GM12878 (cell line): ENCODE measurements at regions not wholly inside any gene's neighbourhood (a gene's known extent, or its start where the extent isn't known, plus 50 kb on each side); places are given as distances from the start of the nearest gene placed in this dataset.

Experiments
- ATAC-seq: fragments of 200-7000 bp; cut with Tn5 transposase; 3 replicates; pipeline ENCODE4 v1.9.1; 2020; ENCODE audit warnings: mild to moderate bottlenecking, moderate library complexity
- BruUV-seq: library from RNA; stranded (reverse); fragments of 400-500 nt; replicated peaks from 2 replicates; lab custom pipeline; 2021; lab: Mats Ljungman, UMichigan
- CTCF ChIA-PET: fragments of 300-600 bp; sonication (Branson Sonifier 250); formaldehyde crosslinking; extraction: SDS; loops from one replicate; lab custom pipeline; 2021; ENCODE audit warnings: inconsistent platforms; lab: Yijun Ruan, JAX
- POLR2A ChIA-PET: fragments of 350-600 bp; formaldehyde crosslinking; extraction: SDS; loops from one replicate; lab custom pipeline; 2021; ENCODE audit warnings: inconsistent platforms; lab: Charles Lee
- RAD21 ChIA-PET: fragments of 300-600 bp; sonication (Branson Sonifier 250); formaldehyde crosslinking; loops from one replicate; lab custom pipeline; 2023; ENCODE audit warnings: antibody characterized with exemption; ENCODE audit not compliant: unreplicated experiment; lab: Charles Lee
- SMC1A ChIA-PET: fragments of 300-600 bp; sonication (Branson Sonifier 250); formaldehyde crosslinking; loops from one replicate; lab custom pipeline; 2023; ENCODE audit not compliant: unreplicated experiment, uncharacterized antibody; lab: Charles Lee
- DNase-seq: peaks from one replicate; pipeline ENCODE4 v3.0.0-alpha.2; 2011; ENCODE audit warnings: low read depth, low spot score
- FAIRE-seq: peaks from 3 replicates; lab custom pipeline; 2011; peaks lifted over from hg19 to GRCh38; lab: Jason Lieb, UNC
- H2AFZ ChIP-seq: 2 replicates; pipeline ENCODE4 v1.6.0; 2011; ENCODE audit warnings: low read depth, low read length, control low read depth; ENCODE audit not compliant: control insufficient read depth
- H3K27ac ChIP-seq: 2 replicates; pipeline ENCODE4 v1.5.1; 2011; ENCODE audit warnings: control low read depth; ENCODE audit not compliant: control insufficient read depth, insufficient read depth
- H3K27me3 ChIP-seq, 2 experiments: replicated peaks in 1 of 2; 2 replicates each; pipeline versions ENCODE4 v1.6.0 to v1.6.1; 2011; ENCODE audit warnings: low read length in 1 of 2; ENCODE audit not compliant: control insufficient read depth in 2 of 2, insufficient read depth in 2 of 2
- H3K36me3 ChIP-seq, 2 experiments: 2 replicates each; pipeline ENCODE4 v1.5.1; 2011; ENCODE audit warnings: low read length in 1 of 2; ENCODE audit not compliant: control insufficient read depth in 2 of 2, insufficient read depth in 2 of 2
- H3K4me1 ChIP-seq: 2 replicates; pipeline ENCODE4 v1.6.1; 2011; ENCODE audit warnings: mild to moderate bottlenecking, low read length, moderate library complexity, mixed read lengths; ENCODE audit not compliant: control insufficient read depth, insufficient read depth
- H3K4me2 ChIP-seq: 2 replicates; pipeline ENCODE4 v1.6.0; 2011; ENCODE audit warnings: control low read depth; ENCODE audit not compliant: control insufficient read depth, insufficient read depth
- H3K4me3 ChIP-seq: fragments of 200-600 bp; sonication (generic); 2 replicates; pipeline ENCODE4 v1.5.1; 2016
- H3K79me2 ChIP-seq: 2 replicates; pipeline ENCODE4 v1.6.0; 2011; ENCODE audit warnings: low read length; ENCODE audit not compliant: control insufficient read depth, insufficient read depth
- H3K9ac ChIP-seq: 2 replicates; pipeline ENCODE4 v1.8.0; 2011; ENCODE audit warnings: low read length, control low read depth, mixed read lengths; ENCODE audit not compliant: control insufficient read depth, insufficient read depth
- H3K9me3 ChIP-seq: replicated peaks from 3 replicates; pipeline ENCODE4 v1.5.1; 2011; ENCODE audit warnings: mild to moderate bottlenecking, low read length; ENCODE audit not compliant: control insufficient read depth, insufficient read depth
- H4K20me1 ChIP-seq: 2 replicates; pipeline ENCODE4 v1.6.0; 2011; ENCODE audit not compliant: control insufficient read depth, insufficient read depth
- EP300 ChIP-seq, 2 experiments: fragments of 150-350 bp in 1 of 2; IDR thresholded peaks; 2 replicates each; pipeline ENCODE4 v1.6.1; 2011 to 2012; ENCODE audit warnings: low read depth in 2 of 2, low read length in 2 of 2, borderline replicate concordance in 1 of 2, improper control_type of control experiment in 1 of 2, inconsistent platforms in 1 of 2; ENCODE audit not compliant: control insufficient read depth in 1 of 2
- ESRRA ChIP-seq: IDR thresholded peaks from 2 replicates; pipeline ENCODE4 v1.6.1; 2012; ENCODE audit warnings: mild to moderate bottlenecking, low read length, improper control_type of control experiment
- FOXM1 ChIP-seq: IDR thresholded peaks from 2 replicates; pipeline ENCODE4 v1.6.1; 2012; ENCODE audit warnings: low read depth, mild to moderate bottlenecking, inconsistent platforms, low read length, moderate library complexity
- HCFC1 ChIP-seq: fragments of 150-350 bp; IDR thresholded peaks from 2 replicates; pipeline ENCODE4 v1.6.1; 2014; ENCODE audit warnings: low read length
- JUNB ChIP-seq: IDR thresholded peaks from 2 replicates; pipeline ENCODE4 v1.6.1; 2016; ENCODE audit warnings: antibody characterized with exemption, mild to moderate bottlenecking
- NR2C2 ChIP-seq: IDR thresholded peaks from 2 replicates; pipeline ENCODE4 v1.6.1; 2011; ENCODE audit warnings: borderline replicate concordance, low read depth; ENCODE audit not compliant: control insufficient read depth, insufficient read length
- NR2F1 ChIP-seq: fragments of 450-650 bp; conservative IDR thresholded peaks from 2 replicates; pipeline ENCODE4 v1.6.1; 2017; ENCODE audit warnings: mild to moderate bottlenecking
- POLR2A ChIP-seq: IDR thresholded peaks from 2 replicates; pipeline ENCODE4 v1.6.1; 2011; ENCODE audit warnings: low read depth, mild to moderate bottlenecking, low read length
- RUNX3 ChIP-seq: IDR thresholded peaks from 2 replicates; pipeline ENCODE4 v1.6.1; 2012; ENCODE audit warnings: low read length, inconsistent platforms
- STAT3 ChIP-seq: IDR thresholded peaks from 2 replicates; pipeline ENCODE4 v1.6.1; 2011; ENCODE audit warnings: low read depth, low read length, improper control_type of control experiment
- TBL1XR1 ChIP-seq: IDR thresholded peaks from 2 replicates; pipeline ENCODE4 v1.6.1; 2012; ENCODE audit warnings: low read depth, low read length, improper control_type of control experiment
- WGBS: methylation state at CpG from one replicate; pipeline ENCODE4 v1.1.6; 2016; ENCODE audit warnings: low lambda C conversion rate; ENCODE audit not compliant: insufficient replicate concordance, insufficient coverage; ENCODE audit errors: missing lambda C conversion rate; 5-methylcytosine and 5-hydroxymethylcytosine counted together
- in situ Hi-C: fragments of 300-500 bp; cut with MboI; formaldehyde crosslinking; loops from 9 replicates; pipeline ENCODE4 v1.14.3; 2018; ENCODE audit warnings: mixed read lengths
- intact Hi-C: fragments of 100-400 bp; cut with micrococcal nuclease; formaldehyde crosslinking; loops from one replicate; pipeline ENCODE4 v1.14.2; 2022; ENCODE audit not compliant: unreplicated experiment
- TF ChIP-seq, protein P1 (sequence below): IDR thresholded peaks from 2 replicates; pipeline ENCODE4 v1.6.1; 2012; ENCODE audit warnings: low read length, inconsistent platforms
- TF ChIP-seq, protein P2 (sequence below): fragments of 150-350 bp; IDR thresholded peaks from 2 replicates; pipeline ENCODE4 v1.6.1; 2014; ENCODE audit warnings: mild to moderate bottlenecking, low read depth, low read length
- TF ChIP-seq, protein P3 (sequence below): fragments of 450-650 bp; formaldehyde crosslinking; IDR thresholded peaks from 2 replicates; pipeline ENCODE4 v1.4.0; 2022; ENCODE audit warnings: mild to moderate bottlenecking, moderate library complexity
- TF ChIP-seq, protein P4 (sequence below): fragments of 450-650 bp; IDR thresholded peaks from 2 replicates; pipeline ENCODE4 v1.6.1; 2017; ENCODE audit warnings: low read depth, mild to moderate bottlenecking, moderate library complexity
- TF ChIP-seq, protein P5 (sequence below): fragments of 450-650 bp; IDR thresholded peaks from 2 replicates; pipeline ENCODE4 v1.6.1; 2017; ENCODE audit warnings: mild to moderate bottlenecking

DNA sequence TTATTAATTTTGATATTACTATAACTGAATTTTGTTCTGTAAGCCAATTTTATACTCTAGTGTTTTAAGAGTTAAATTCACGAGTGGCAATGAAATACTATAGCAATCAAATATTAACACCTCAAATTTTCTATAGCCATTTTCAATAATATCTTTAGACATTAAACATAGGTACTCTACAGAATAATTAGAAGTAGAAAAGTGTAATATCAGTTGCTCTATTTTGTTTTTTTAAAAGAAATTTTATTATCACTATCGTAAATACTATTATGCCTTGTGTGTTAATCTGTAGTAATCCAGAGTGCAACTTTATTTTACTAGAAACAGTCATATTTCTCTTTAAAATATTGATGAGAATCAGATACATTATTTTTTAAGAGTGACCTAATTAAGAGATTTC is 691.2 kb downstream of the USP25 start:
- Histone ChIP-seq H3K4me1 (no peaks in the 10 kb centered on the region), H3K27me3 (no peaks in the 10 kb centered on the region), H3K36me3 (no peaks in the 10 kb centered on the region), H3K27ac (no peak overlapping the region), H3K4me2 (no peak overlapping the region), H4K20me1 (no peaks in the 10 kb centered on the region), H3K9ac (no peak overlapping the region), H3K9me3 (no peaks in the 10 kb centered on the region), H3K4me3 (no peak overlapping the region), H3K79me2 (no peaks in the 10 kb centered on the region), H2AFZ (no peak overlapping the region)
- intact Hi-C loops: no loop called here
- POLR2A ChIA-PET: no interaction called here
- TF ChIP-seq TBL1XR1 (no peak), NR2F1 (no peak), EP300 (IDR thresholded peaks at IDR 0.05; ENCODE audit: borderline replicate concordance in 1 of 2, control insufficient read depth in 1 of 2, low read depth in 2 of 2, low read length in 2 of 2) (no peak), HCFC1 (no peak), RUNX3 (no peak), POLR2A (no peak), STAT3 (no peak), NR2C2 (no peak), ESRRA (no peak), FOXM1 (no peak), JUNB (no peak)
- TF ChIP-seq, protein P1, sequence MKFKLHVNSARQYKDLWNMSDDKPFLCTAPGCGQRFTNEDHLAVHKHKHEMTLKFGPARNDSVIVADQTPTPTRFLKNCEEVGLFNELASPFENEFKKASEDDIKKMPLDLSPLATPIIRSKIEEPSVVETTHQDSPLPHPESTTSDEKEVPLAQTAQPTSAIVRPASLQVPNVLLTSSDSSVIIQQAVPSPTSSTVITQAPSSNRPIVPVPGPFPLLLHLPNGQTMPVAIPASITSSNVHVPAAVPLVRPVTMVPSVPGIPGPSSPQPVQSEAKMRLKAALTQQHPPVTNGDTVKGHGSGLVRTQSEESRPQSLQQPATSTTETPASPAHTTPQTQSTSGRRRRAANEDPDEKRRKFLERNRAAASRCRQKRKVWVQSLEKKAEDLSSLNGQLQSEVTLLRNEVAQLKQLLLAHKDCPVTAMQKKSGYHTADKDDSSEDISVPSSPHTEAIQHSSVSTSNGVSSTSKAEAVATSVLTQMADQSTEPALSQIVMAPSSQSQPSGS: no peak
- TF ChIP-seq, protein P2, sequence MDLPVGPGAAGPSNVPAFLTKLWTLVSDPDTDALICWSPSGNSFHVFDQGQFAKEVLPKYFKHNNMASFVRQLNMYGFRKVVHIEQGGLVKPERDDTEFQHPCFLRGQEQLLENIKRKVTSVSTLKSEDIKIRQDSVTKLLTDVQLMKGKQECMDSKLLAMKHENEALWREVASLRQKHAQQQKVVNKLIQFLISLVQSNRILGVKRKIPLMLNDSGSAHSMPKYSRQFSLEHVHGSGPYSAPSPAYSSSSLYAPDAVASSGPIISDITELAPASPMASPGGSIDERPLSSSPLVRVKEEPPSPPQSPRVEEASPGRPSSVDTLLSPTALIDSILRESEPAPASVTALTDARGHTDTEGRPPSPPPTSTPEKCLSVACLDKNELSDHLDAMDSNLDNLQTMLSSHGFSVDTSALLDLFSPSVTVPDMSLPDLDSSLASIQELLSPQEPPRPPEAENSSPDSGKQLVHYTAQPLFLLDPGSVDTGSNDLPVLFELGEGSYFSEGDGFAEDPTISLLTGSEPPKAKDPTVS: no peak
- TF ChIP-seq, protein P3, sequence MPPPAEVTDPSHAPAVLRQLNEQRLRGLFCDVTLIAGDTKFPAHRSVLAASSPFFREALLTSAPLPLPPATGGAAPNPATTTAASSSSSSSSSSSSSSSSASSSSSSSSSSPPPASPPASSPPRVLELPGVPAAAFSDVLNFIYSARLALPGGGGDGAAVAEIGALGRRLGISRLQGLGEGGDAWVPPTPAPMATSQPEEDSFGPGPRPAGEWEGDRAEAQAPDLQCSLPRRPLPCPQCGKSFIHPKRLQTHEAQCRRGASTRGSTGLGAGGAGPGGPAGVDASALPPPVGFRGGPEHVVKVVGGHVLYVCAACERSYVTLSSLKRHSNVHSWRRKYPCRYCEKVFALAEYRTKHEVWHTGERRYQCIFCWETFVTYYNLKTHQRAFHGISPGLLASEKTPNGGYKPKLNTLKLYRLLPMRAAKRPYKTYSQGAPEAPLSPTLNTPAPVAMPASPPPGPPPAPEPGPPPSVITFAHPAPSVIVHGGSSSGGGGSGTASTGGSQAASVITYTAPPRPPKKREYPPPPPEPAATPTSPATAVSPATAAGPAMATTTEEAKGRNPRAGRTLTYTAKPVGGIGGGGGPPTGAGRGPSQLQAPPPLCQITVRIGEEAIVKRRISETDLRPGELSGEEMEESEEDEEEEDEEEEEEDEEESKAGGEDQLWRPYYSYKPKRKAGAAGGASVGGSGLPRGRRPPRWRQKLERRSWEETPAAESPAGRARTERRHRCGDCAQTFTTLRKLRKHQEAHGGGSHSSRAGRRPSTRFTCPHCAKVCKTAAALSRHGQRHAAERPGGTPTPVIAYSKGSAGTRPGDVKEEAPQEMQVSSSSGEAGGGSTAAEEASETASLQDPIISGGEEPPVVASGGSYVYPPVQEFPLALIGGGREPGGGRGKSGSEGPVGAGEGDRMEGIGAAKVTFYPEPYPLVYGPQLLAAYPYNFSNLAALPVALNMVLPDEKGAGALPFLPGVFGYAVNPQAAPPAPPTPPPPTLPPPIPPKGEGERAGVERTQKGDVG: no peak
- TF ChIP-seq, protein P4, sequence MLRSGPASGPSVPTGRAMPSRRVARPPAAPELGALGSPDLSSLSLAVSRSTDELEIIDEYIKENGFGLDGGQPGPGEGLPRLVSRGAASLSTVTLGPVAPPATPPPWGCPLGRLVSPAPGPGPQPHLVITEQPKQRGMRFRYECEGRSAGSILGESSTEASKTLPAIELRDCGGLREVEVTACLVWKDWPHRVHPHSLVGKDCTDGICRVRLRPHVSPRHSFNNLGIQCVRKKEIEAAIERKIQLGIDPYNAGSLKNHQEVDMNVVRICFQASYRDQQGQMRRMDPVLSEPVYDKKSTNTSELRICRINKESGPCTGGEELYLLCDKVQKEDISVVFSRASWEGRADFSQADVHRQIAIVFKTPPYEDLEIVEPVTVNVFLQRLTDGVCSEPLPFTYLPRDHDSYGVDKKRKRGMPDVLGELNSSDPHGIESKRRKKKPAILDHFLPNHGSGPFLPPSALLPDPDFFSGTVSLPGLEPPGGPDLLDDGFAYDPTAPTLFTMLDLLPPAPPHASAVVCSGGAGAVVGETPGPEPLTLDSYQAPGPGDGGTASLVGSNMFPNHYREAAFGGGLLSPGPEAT: no peak
- TF ChIP-seq, protein P5, sequence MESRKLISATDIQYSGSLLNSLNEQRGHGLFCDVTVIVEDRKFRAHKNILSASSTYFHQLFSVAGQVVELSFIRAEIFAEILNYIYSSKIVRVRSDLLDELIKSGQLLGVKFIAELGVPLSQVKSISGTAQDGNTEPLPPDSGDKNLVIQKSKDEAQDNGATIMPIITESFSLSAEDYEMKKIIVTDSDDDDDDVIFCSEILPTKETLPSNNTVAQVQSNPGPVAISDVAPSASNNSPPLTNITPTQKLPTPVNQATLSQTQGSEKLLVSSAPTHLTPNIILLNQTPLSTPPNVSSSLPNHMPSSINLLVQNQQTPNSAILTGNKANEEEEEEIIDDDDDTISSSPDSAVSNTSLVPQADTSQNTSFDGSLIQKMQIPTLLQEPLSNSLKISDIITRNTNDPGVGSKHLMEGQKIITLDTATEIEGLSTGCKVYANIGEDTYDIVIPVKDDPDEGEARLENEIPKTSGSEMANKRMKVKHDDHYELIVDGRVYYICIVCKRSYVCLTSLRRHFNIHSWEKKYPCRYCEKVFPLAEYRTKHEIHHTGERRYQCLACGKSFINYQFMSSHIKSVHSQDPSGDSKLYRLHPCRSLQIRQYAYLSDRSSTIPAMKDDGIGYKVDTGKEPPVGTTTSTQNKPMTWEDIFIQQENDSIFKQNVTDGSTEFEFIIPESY: no peak
- in situ Hi-C loops: no loop called here
- DNase-seq (no peak), ATAC-seq (no peak), FAIRE-seq (no peak)
- CTCF ChIA-PET: no interaction called here
- BruUV-seq: no TSS peak
- SMC1A ChIA-PET: no interaction called here
- RAD21 ChIA-PET: no interaction called here
- WGBS: 48% methylated on average over 2 of the region's 2 CpGs
